WTC11 (cell line): ENCODE measurements at regions not wholly inside any gene's neighbourhood (a gene's known extent, or its start where the extent isn't known, plus 50 kb on each side); places are given as distances from the start of the nearest gene placed in this dataset.

ENCODE experiments used
- ATAC-seq: fragments of 200-7000 bp; cut with Tn5 transposase; 2 replicates; pipeline ENCODE4 v1.10.0; 2021; ENCODE audit warnings: mild to moderate bottlenecking, moderate library complexity
- CTCF ChIA-PET: fragments of 300-600 bp; sonication (Branson Sonifier 250); formaldehyde crosslinking; loops from one replicate; lab custom pipeline; 2021; ENCODE audit warnings: antibody characterized with exemption; lab: Charles Lee
- POLR2A ChIA-PET: fragments of 350-600 bp; sonication (Branson Sonifier 250); formaldehyde crosslinking; loops from one replicate; lab custom pipeline; 2021; ENCODE audit warnings: antibody characterized with exemption; lab: Charles Lee
- DNase-seq: peaks from one replicate; pipeline ENCODE4 v3.0.0; 2021; ENCODE audit warnings: low spot score
- H3K27ac Mint-ChIP-seq: 2 replicates; pipeline ENCODE4 v1.8.0; 2021; ENCODE audit warnings: mixed read lengths
- H3K27me3 Mint-ChIP-seq: 2 replicates; pipeline ENCODE4 v1.8.0; 2021; ENCODE audit warnings: low read depth, mild to moderate bottlenecking, moderate library complexity, mixed read lengths
- H3K36me3 Mint-ChIP-seq: 2 replicates; pipeline ENCODE4 v1.8.0; 2021; ENCODE audit warnings: mixed read lengths
- H3K4me1 Mint-ChIP-seq: 2 replicates; pipeline ENCODE4 v1.8.0; 2022; ENCODE audit warnings: mixed read lengths
- H3K4me3 Mint-ChIP-seq: 2 replicates; pipeline ENCODE4 v1.8.0; 2021; ENCODE audit warnings: mild to moderate bottlenecking, moderate library complexity, mixed read lengths
- H3K9me3 Mint-ChIP-seq: 2 replicates; pipeline ENCODE4 v1.8.0; 2021; ENCODE audit warnings: mixed read lengths
- EMX1 ChIP-seq: fragments of 250-450 bp; sonication (Bioruptor Pico); IDR thresholded peaks from 2 replicates; pipeline ENCODE4 v1.8.0; 2021; ENCODE audit warnings: mild to moderate bottlenecking
- GABPB1 ChIP-seq: sonication (generic); formaldehyde crosslinking; IDR thresholded peaks from 2 replicates; pipeline ENCODE4 v1.8.1; 2023; ENCODE audit warnings: mild to moderate bottlenecking, missing genetic modification reagents
- JUN ChIP-seq: sonication (generic); formaldehyde crosslinking; IDR thresholded peaks from 2 replicates; pipeline ENCODE4 v1.8.0; 2023; ENCODE audit warnings: mild to moderate bottlenecking, missing genetic modification reagents
- RELA ChIP-seq: sonication (generic); formaldehyde crosslinking; IDR thresholded peaks from 2 replicates; pipeline ENCODE4 v1.8.1; 2022; ENCODE audit warnings: missing genetic modification reagents, mild to moderate bottlenecking, borderline replicate concordance
- SMAD3 ChIP-seq: sonication (generic); formaldehyde crosslinking; IDR thresholded peaks from 2 replicates; pipeline ENCODE4 v1.8.0; 2022; ENCODE audit warnings: missing genetic modification reagents, mild to moderate bottlenecking, borderline replicate concordance
- TEAD1 ChIP-seq: sonication (generic); formaldehyde crosslinking; IDR thresholded peaks from 2 replicates; pipeline ENCODE4 v1.8.0; 2022; ENCODE audit warnings: mild to moderate bottlenecking, missing genetic modification reagents
- TEAD4 ChIP-seq: sonication (generic); formaldehyde crosslinking; IDR thresholded peaks from 2 replicates; pipeline ENCODE4 v1.8.0; 2022; ENCODE audit warnings: mild to moderate bottlenecking, missing genetic modification reagents
- ZNF232 ChIP-seq: sonication (generic); formaldehyde crosslinking; IDR thresholded peaks from 2 replicates; pipeline ENCODE4 v1.8.0; 2022; ENCODE audit warnings: mild to moderate bottlenecking, missing genetic modification reagents
- TF ChIP-seq, protein P1 (sequence below): sonication (generic); formaldehyde crosslinking; IDR thresholded peaks from 2 replicates; pipeline ENCODE4 v1.8.1; 2023; ENCODE audit warnings: mild to moderate bottlenecking, missing genetic modification reagents, moderate library complexity
- TF ChIP-seq, protein P2 (sequence below): sonication (generic); formaldehyde crosslinking; IDR thresholded peaks from 2 replicates; pipeline ENCODE4 v1.8.1; 2023; ENCODE audit warnings: mild to moderate bottlenecking, missing genetic modification reagents
- TF ChIP-seq, protein P3 (sequence below): sonication (generic); formaldehyde crosslinking; IDR thresholded peaks from 2 replicates; pipeline ENCODE4 v1.8.0; 2023; ENCODE audit warnings: missing genetic modification reagents, mild to moderate bottlenecking, borderline replicate concordance
- TF ChIP-seq, protein P4 (sequence below): fragments of 250-450 bp; sonication (Bioruptor Pico); IDR thresholded peaks from 2 replicates; pipeline ENCODE4 v1.8.0; 2021; ENCODE audit warnings: mild to moderate bottlenecking
- TF ChIP-seq, protein P5 (sequence below): fragments of 250-450 bp; sonication (Bioruptor Pico); IDR thresholded peaks from 2 replicates; pipeline ENCODE4 v1.9.0; 2021; ENCODE audit warnings: mild to moderate bottlenecking
- TF ChIP-seq, protein P6 (sequence below): sonication (generic); formaldehyde crosslinking; IDR thresholded peaks from 2 replicates; pipeline ENCODE4 v1.8.1; 2022; ENCODE audit warnings: missing genetic modification reagents, borderline replicate concordance
- TF ChIP-seq, protein P7 (sequence below): sonication (generic); formaldehyde crosslinking; IDR thresholded peaks from 2 replicates; pipeline ENCODE4 v1.8.0; 2022; ENCODE audit warnings: mild to moderate bottlenecking, missing genetic modification reagents
- TF ChIP-seq, protein P8 (sequence below): fragments of 250-450 bp; sonication (Bioruptor Pico); IDR thresholded peaks from 2 replicates; pipeline ENCODE4 v2.1.2; 2022; ENCODE audit warnings: mild to moderate bottlenecking, moderate library complexity

DNA sequence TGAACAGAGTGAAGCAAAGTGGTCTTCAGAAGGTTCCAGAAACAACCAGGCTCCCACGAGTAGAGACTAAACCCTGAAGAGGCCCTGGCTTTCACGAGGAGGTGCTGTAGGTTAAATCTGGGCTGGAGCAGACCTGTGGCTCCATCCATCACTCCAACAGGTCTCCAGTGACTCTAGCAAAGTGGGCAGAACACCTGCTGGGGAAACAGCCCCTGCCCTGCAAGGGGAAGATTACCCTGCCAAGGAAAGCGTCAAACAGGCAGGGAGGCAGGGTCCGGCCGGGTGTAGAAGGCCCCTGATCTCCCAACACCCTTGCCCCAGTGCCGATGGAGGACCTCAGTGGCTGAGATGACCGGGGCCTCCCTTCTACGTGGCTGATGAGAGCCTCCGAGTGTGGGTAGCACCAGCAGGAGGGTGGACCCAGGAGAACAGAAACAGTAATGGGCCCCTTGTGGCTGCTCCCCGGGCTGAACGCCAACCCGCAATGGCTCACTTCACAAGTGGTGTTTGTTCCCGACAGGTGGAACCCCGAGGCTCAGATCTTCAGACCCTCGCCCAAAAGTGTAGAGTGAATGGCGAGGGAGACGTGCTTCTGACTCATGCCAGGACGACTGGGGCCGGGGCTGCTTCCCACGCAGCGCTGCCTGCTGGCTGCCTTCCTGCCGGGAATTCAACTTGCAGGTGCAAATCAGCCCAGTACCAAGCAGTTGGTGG, 112.0 kb downstream of the SHANK2 start:
- peaks cover 2% of the 10 kb centered on the region; the same call in 1 of the 2 replicates for H3K4me1 Mint-ChIP-seq
- CTCF ChIA-PET = no interaction called here

More for the DNA sequence above, 112.0 kb downstream of the SHANK2 start:
- TF ChIP-seq, protein P1, sequence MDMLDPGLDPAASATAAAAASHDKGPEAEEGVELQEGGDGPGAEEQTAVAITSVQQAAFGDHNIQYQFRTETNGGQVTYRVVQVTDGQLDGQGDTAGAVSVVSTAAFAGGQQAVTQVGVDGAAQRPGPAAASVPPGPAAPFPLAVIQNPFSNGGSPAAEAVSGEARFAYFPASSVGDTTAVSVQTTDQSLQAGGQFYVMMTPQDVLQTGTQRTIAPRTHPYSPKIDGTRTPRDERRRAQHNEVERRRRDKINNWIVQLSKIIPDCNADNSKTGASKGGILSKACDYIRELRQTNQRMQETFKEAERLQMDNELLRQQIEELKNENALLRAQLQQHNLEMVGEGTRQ (CRISPR knock-in tag) = no peak
- TF ChIP-seq, protein P2, sequence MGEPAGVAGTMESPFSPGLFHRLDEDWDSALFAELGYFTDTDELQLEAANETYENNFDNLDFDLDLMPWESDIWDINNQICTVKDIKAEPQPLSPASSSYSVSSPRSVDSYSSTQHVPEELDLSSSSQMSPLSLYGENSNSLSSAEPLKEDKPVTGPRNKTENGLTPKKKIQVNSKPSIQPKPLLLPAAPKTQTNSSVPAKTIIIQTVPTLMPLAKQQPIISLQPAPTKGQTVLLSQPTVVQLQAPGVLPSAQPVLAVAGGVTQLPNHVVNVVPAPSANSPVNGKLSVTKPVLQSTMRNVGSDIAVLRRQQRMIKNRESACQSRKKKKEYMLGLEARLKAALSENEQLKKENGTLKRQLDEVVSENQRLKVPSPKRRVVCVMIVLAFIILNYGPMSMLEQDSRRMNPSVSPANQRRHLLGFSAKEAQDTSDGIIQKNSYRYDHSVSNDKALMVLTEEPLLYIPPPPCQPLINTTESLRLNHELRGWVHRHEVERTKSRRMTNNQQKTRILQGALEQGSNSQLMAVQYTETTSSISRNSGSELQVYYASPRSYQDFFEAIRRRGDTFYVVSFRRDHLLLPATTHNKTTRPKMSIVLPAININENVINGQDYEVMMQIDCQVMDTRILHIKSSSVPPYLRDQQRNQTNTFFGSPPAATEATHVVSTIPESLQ (CRISPR knock-in tag) = no peak
- TF ChIP-seq SMAD3 (CRISPR knock-in tag) (no peak), GABPB1 (no peak), ZNF232 (CRISPR knock-in tag) (no peak), JUN (CRISPR knock-in tag) (no peak), RELA (CRISPR knock-in tag) (no peak), TEAD1 (no peak), TEAD4 (CRISPR knock-in tag) (no peak), EMX1 (CRISPR knock-in tag) (no peak)
- TF ChIP-seq, protein P3, sequence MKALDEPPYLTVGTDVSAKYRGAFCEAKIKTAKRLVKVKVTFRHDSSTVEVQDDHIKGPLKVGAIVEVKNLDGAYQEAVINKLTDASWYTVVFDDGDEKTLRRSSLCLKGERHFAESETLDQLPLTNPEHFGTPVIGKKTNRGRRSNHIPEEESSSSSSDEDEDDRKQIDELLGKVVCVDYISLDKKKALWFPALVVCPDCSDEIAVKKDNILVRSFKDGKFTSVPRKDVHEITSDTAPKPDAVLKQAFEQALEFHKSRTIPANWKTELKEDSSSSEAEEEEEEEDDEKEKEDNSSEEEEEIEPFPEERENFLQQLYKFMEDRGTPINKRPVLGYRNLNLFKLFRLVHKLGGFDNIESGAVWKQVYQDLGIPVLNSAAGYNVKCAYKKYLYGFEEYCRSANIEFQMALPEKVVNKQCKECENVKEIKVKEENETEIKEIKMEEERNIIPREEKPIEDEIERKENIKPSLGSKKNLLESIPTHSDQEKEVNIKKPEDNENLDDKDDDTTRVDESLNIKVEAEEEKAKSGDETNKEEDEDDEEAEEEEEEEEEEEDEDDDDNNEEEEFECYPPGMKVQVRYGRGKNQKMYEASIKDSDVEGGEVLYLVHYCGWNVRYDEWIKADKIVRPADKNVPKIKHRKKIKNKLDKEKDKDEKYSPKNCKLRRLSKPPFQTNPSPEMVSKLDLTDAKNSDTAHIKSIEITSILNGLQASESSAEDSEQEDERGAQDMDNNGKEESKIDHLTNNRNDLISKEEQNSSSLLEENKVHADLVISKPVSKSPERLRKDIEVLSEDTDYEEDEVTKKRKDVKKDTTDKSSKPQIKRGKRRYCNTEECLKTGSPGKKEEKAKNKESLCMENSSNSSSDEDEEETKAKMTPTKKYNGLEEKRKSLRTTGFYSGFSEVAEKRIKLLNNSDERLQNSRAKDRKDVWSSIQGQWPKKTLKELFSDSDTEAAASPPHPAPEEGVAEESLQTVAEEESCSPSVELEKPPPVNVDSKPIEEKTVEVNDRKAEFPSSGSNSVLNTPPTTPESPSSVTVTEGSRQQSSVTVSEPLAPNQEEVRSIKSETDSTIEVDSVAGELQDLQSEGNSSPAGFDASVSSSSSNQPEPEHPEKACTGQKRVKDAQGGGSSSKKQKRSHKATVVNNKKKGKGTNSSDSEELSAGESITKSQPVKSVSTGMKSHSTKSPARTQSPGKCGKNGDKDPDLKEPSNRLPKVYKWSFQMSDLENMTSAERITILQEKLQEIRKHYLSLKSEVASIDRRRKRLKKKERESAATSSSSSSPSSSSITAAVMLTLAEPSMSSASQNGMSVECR (CRISPR knock-in tag) = no peak
- TF ChIP-seq, protein P4, sequence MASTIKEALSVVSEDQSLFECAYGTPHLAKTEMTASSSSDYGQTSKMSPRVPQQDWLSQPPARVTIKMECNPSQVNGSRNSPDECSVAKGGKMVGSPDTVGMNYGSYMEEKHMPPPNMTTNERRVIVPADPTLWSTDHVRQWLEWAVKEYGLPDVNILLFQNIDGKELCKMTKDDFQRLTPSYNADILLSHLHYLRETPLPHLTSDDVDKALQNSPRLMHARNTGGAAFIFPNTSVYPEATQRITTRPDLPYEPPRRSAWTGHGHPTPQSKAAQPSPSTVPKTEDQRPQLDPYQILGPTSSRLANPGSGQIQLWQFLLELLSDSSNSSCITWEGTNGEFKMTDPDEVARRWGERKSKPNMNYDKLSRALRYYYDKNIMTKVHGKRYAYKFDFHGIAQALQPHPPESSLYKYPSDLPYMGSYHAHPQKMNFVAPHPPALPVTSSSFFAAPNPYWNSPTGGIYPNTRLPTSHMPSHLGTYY (CRISPR knock-in tag) = no peak
- TF ChIP-seq, protein P5, sequence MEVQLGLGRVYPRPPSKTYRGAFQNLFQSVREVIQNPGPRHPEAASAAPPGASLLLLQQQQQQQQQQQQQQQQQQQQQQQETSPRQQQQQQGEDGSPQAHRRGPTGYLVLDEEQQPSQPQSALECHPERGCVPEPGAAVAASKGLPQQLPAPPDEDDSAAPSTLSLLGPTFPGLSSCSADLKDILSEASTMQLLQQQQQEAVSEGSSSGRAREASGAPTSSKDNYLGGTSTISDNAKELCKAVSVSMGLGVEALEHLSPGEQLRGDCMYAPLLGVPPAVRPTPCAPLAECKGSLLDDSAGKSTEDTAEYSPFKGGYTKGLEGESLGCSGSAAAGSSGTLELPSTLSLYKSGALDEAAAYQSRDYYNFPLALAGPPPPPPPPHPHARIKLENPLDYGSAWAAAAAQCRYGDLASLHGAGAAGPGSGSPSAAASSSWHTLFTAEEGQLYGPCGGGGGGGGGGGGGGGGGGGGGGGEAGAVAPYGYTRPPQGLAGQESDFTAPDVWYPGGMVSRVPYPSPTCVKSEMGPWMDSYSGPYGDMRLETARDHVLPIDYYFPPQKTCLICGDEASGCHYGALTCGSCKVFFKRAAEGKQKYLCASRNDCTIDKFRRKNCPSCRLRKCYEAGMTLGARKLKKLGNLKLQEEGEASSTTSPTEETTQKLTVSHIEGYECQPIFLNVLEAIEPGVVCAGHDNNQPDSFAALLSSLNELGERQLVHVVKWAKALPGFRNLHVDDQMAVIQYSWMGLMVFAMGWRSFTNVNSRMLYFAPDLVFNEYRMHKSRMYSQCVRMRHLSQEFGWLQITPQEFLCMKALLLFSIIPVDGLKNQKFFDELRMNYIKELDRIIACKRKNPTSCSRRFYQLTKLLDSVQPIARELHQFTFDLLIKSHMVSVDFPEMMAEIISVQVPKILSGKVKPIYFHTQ (CRISPR knock-in tag) = no peak
- TF ChIP-seq, protein P6, sequence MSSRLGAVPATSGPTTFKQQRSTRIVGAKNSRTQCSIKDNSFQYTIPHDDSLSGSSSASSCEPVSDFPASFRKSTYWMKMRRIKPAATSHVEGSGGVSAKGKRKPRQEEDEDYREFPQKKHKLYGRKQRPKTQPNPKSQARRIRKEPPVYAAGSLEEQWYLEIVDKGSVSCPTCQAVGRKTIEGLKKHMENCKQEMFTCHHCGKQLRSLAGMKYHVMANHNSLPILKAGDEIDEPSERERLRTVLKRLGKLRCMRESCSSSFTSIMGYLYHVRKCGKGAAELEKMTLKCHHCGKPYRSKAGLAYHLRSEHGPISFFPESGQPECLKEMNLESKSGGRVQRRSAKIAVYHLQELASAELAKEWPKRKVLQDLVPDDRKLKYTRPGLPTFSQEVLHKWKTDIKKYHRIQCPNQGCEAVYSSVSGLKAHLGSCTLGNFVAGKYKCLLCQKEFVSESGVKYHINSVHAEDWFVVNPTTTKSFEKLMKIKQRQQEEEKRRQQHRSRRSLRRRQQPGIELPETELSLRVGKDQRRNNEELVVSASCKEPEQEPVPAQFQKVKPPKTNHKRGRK (CRISPR knock-in tag) = no peak
- TF ChIP-seq, protein P7, sequence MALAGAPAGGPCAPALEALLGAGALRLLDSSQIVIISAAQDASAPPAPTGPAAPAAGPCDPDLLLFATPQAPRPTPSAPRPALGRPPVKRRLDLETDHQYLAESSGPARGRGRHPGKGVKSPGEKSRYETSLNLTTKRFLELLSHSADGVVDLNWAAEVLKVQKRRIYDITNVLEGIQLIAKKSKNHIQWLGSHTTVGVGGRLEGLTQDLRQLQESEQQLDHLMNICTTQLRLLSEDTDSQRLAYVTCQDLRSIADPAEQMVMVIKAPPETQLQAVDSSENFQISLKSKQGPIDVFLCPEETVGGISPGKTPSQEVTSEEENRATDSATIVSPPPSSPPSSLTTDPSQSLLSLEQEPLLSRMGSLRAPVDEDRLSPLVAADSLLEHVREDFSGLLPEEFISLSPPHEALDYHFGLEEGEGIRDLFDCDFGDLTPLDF (CRISPR knock-in tag) = no peak
- TF ChIP-seq, protein P8, sequence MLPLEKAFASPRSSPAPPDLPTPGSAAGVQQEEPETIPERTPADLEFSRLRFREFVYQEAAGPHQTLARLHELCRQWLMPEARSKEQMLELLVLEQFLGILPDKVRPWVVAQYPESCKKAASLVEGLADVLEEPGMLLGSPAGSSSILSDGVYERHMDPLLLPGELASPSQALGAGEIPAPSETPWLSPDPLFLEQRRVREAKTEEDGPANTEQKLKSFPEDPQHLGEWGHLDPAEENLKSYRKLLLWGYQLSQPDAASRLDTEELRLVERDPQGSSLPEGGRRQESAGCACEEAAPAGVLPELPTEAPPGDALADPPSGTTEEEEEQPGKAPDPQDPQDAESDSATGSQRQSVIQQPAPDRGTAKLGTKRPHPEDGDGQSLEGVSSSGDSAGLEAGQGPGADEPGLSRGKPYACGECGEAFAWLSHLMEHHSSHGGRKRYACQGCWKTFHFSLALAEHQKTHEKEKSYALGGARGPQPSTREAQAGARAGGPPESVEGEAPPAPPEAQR (CRISPR knock-in tag) = no peak
- Mint-ChIP-seq H3K4me3 (no peak overlapping the region), H3K27ac (no peak overlapping the region), H3K36me3 (peaks cover 8% of the 10 kb centered on the region), H3K27me3 (no peaks in the 10 kb centered on the region), H3K9me3 (peaks cover 6% of the 10 kb centered on the region)
- POLR2A ChIA-PET = no interaction called here
- ATAC-seq (no peak), DNase-seq (no peak)
